GM19043 (cell line): ENCODE measurements at regions not wholly inside any gene's neighbourhood (a gene's known extent, or its start where the extent isn't known, plus 50 kb on each side); places are given as distances from the start of the nearest gene placed in this dataset.
A peak's percentile ranks its signal among the peaks of the same experiment; 100 is the strongest.

ENCODE experiments used
- ATAC-seq: cut with Tn5 transposase; IDR thresholded peaks from one replicate; pipeline ENCODE4 v1.9.1; 2021; ENCODE audit warnings: low read depth; ENCODE audit not compliant: unreplicated experiment

- ATAC-seq, result no peak
These were observed 568.6 kb upstream of the BOD1L1 start for GRCh38 chr4:14196131-14196530.

GRCh38 chr4:14215116-14215770 lies 587.7 kb upstream of the BOD1L1 start:
- no peak for ATAC-seq

- ATAC-seq, result no peak
These were observed 589.9 kb upstream of the BOD1L1 start for GRCh38 chr4:14217401-14217800.

- ATAC-seq, result no peak
These were observed 591.1 kb upstream of the BOD1L1 start for GRCh38 chr4:14218641-14219040.

- ATAC-seq, result no peak
These were observed 593.7 kb upstream of the BOD1L1 start for GRCh38 chr4:14221176-14221575.

GRCh38 chr4:14222377-14223029 lies 595.0 kb upstream of the BOD1L1 start:
- ATAC-seq, result no peak

GRCh38 chr4:14223461-14223860 lies 595.9 kb upstream of the BOD1L1 start:
- no peak for ATAC-seq

- no peak for ATAC-seq
These were observed 598.2 kb upstream of the BOD1L1 start for GRCh38 chr4:14225688-14226207.

- ATAC-seq, result no peak
These were observed 605.6 kb upstream of the BOD1L1 start for GRCh38 chr4:14233126-14233525.

- ATAC-seq, result no peak
These were observed 606.8 kb upstream of the BOD1L1 start for GRCh38 chr4:14234307-14234706.

GRCh38 chr4:14236359-14236758 lies 608.8 kb upstream of the BOD1L1 start:
- ATAC-seq, result no peak

GRCh38 chr4:14237911-14238310 lies 610.4 kb upstream of the BOD1L1 start:
- no peak for ATAC-seq

GRCh38 chr4:14241574-14241973 lies 614.0 kb upstream of the BOD1L1 start:
- no peak for ATAC-seq

GRCh38 chr4:14247767-14248166 lies 620.2 kb upstream of the BOD1L1 start:
- no peak for ATAC-seq

GRCh38 chr4:14249226-14249625 lies 621.7 kb upstream of the BOD1L1 start:
- ATAC-seq, result no peak

- peak; percentile 61 for ATAC-seq
These were observed 626.7 kb upstream of the BOD1L1 start for GRCh38 chr4:14254252-14254651.

- no peak for ATAC-seq
These were observed 627.4 kb upstream of the BOD1L1 start for GRCh38 chr4:14254926-14255325.

GRCh38 chr4:14257903-14258302 lies 630.4 kb upstream of the BOD1L1 start:
- ATAC-seq, result no peak

GRCh38 chr4:14259936-14260335 lies 632.4 kb upstream of the BOD1L1 start:
- no peak for ATAC-seq

GRCh38 chr4:14260591-14260990 lies 633.1 kb upstream of the BOD1L1 start:
- ATAC-seq, result no peak

GRCh38 chr4:14262221-14262620 lies 634.7 kb upstream of the BOD1L1 start:
- no peak for ATAC-seq

GRCh38 chr4:14264437-14264836 lies 636.9 kb upstream of the BOD1L1 start:
- ATAC-seq, result no peak
